ENCODE measurements at regions not wholly inside any gene's neighbourhood (a gene's known extent, or its start where the extent isn't known, plus 50 kb on each side); places are given as distances from the start of the nearest gene placed in this dataset.
"Not testable (repeated sequence)": the region's sequence is repeated elsewhere in the genome, so short reads cannot be mapped to it uniquely, and the experiment has no call there.

GRCh38 chr11:130682471-130682870 lies 233.8 kb downstream of the SNX19 start:
- DNase-seq, result not testable (repeated sequence)

GRCh38 chr11:130689222-130689908 lies 226.9 kb downstream of the SNX19 start:
- DNase-seq, result no peak

- DNase-seq, result no peak
Observed at GRCh38 chr11:130691581-130691980, 224.7 kb downstream of the SNX19 start.

GRCh38 chr11:130692220-130692619 lies 224.1 kb downstream of the SNX19 start:
- DNase-seq, result no peak

- DNase-seq, result no peak
Observed at GRCh38 chr11:130693543-130693942, 222.7 kb downstream of the SNX19 start.

GRCh38 chr11:130694488-130695045 lies 221.7 kb downstream of the SNX19 start:
- DNase-seq, result no peak

- DNase-seq, result no peak
Observed at GRCh38 chr11:130698174-130698573, 218.1 kb downstream of the SNX19 start.

GRCh38 chr11:130699561-130699960 lies 216.7 kb downstream of the SNX19 start:
- no peak for DNase-seq

GRCh38 chr11:130700092-130700491 lies 216.2 kb downstream of the SNX19 start:
- DNase-seq, result no peak

- no peak for DNase-seq
Observed at GRCh38 chr11:130703489-130704190, 212.6 kb downstream of the SNX19 start.

GRCh38 chr11:130705670-130706421 lies 210.4 kb downstream of the SNX19 start:
- no peak for DNase-seq

GRCh38 chr11:130706572-130706971 lies 209.7 kb downstream of the SNX19 start:
- DNase-seq, result no peak

GRCh38 chr11:130707217-130707616 lies 209.1 kb downstream of the SNX19 start:
- DNase-seq, result no peak

GRCh38 chr11:130709531-130709930 lies 206.7 kb downstream of the SNX19 start:
- DNase-seq, result no peak

GRCh38 chr11:130710021-130710420 lies 206.3 kb downstream of the SNX19 start:
- no peak for DNase-seq

GRCh38 chr11:130710497-130711012 lies 205.7 kb downstream of the SNX19 start:
- no peak for DNase-seq

GRCh38 chr11:130711193-130711592 lies 205.1 kb downstream of the SNX19 start:
- DNase-seq, result no peak

GRCh38 chr11:130712480-130712879 lies 203.8 kb downstream of the SNX19 start:
- DNase-seq, result no peak

- no peak for DNase-seq
Observed at GRCh38 chr11:130715085-130715876, 201.0 kb downstream of the SNX19 start.

- no peak for DNase-seq
Observed at GRCh38 chr11:130715877-130716220, 200.4 kb downstream of the SNX19 start.

GRCh38 chr11:130718120-130718519 lies 198.2 kb downstream of the SNX19 start:
- no peak for DNase-seq

- no peak for DNase-seq
Observed at GRCh38 chr11:130719220-130719915, 196.9 kb downstream of the SNX19 start.
